NB4 (cell line): ENCODE measurements at regions not wholly inside any gene's neighbourhood (a gene's known extent, or its start where the extent isn't known, plus 50 kb on each side); places are given as distances from the start of the nearest gene placed in this dataset.

Experiments used
- CTCF ChIP-seq: IDR thresholded peaks from one replicate; pipeline ENCODE4 v1.5.1; 2012; ENCODE audit warnings: low read depth, low read length
- MAX ChIP-seq: IDR thresholded peaks from 2 replicates; pipeline ENCODE4 v1.6.1; 2011; ENCODE audit warnings: low read depth, low read length
- MYC ChIP-seq: IDR thresholded peaks from 2 replicates; pipeline ENCODE4 v1.6.1; 2011; ENCODE audit warnings: low read depth, low read length
- POLR2A ChIP-seq: IDR thresholded peaks from 2 replicates; pipeline ENCODE4 v1.6.1; 2011; ENCODE audit warnings: mild to moderate bottlenecking; ENCODE audit not compliant: insufficient read length; ENCODE audit errors: extremely low read depth

- TF ChIP-seq CTCF (no peak), POLR2A (no peak), MAX (no peak), MYC (no peak)
Measured at GRCh38 chr16:77585379-77586251, 136.7 kb upstream of the NUDT7 start.
